Testis (tissue), 2 donors: ENCODE measurements at regions not wholly inside any gene's neighbourhood (a gene's known extent, or its start where the extent isn't known, plus 50 kb on each side); places are given as distances from the start of the nearest gene placed in this dataset.

Experiments used
- POLR2A ChIP-seq: fragments of 450-650 bp; IDR thresholded peaks from one replicate; pipeline ENCODE4 v1.6.1; 2017; ENCODE audit warnings: antibody characterized with exemption, mild to moderate bottlenecking, moderate library complexity
- TF ChIP-seq, protein P1 (sequence below), 3 experiments: fragments of 450-650 bp in 2 of 3; fragments of 200-600 bp in 1 of 3; sonication (generic) in 1 of 3; IDR thresholded peaks; one replicate each; pipeline ENCODE4 v1.5.1; 2016 to 2019; ENCODE audit warnings: antibody characterized with exemption in 3 of 3, mild to moderate bottlenecking in 2 of 3, moderate library complexity in 1 of 3

DNA sequence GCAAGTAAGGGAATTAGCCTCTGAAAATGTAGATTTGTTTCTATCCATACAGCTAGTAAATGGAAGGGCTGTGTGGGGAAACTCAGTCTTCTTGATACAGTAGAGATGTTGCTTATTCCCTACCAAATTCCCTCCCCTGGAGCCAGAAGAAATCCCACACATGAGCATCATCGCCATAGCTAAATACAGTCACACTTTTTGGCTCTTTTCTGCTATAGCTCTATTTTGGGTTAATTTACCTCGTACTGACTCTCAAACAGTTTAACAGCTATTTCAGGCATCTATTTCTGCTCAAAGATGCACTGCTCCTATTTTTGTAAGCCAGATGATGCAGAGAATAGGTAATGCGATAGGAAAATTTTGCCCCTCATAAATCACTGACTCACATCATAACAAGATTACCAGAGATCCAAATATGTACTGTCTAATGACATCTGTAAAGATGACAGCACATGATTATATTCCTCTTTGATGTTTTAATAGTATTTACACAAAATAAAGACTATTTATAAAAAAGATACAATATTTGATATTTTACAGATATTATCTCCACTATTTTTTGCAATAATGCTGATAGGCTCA lies 58.6 kb downstream of the XCL1 start:
- TF ChIP-seq, protein P1, sequence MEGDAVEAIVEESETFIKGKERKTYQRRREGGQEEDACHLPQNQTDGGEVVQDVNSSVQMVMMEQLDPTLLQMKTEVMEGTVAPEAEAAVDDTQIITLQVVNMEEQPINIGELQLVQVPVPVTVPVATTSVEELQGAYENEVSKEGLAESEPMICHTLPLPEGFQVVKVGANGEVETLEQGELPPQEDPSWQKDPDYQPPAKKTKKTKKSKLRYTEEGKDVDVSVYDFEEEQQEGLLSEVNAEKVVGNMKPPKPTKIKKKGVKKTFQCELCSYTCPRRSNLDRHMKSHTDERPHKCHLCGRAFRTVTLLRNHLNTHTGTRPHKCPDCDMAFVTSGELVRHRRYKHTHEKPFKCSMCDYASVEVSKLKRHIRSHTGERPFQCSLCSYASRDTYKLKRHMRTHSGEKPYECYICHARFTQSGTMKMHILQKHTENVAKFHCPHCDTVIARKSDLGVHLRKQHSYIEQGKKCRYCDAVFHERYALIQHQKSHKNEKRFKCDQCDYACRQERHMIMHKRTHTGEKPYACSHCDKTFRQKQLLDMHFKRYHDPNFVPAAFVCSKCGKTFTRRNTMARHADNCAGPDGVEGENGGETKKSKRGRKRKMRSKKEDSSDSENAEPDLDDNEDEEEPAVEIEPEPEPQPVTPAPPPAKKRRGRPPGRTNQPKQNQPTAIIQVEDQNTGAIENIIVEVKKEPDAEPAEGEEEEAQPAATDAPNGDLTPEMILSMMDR (IDR thresholded peaks at IDR 0.05): no peak
- no peak for TF ChIP-seq POLR2A
